Adrenal gland (tissue), 5 donors: ENCODE measurements at regions not wholly inside any gene's neighbourhood (a gene's known extent, or its start where the extent isn't known, plus 50 kb on each side); places are given as distances from the start of the nearest gene placed in this dataset.

ENCODE experiments used
- POLR2A ChIP-seq, 2 donors: fragments of 450-650 bp; IDR thresholded peaks; one replicate each; pipeline ENCODE4 v1.6.1; 2017; ENCODE audit warnings: antibody characterized with exemption in 2 of 2, mild to moderate bottlenecking in 2 of 2, moderate library complexity in 1 of 2
- TF ChIP-seq, protein P1 (sequence below), 6 experiments: fragments of 450-650 bp in 4 of 6; fragments of 200-600 bp in 2 of 6; sonication (generic) in 1 of 6; IDR thresholded peaks; 1 replicate in 5 of 6; 2 replicates in 1 of 6; pipeline versions ENCODE4 v1.5.1 to v1.8.0; 2016 to 2021; ENCODE audit warnings: antibody characterized with exemption in 6 of 6, mild to moderate bottlenecking in 2 of 6, moderate library complexity in 1 of 6
- donor health status: DM: no; HTN: no; CAD: no.

DNA sequence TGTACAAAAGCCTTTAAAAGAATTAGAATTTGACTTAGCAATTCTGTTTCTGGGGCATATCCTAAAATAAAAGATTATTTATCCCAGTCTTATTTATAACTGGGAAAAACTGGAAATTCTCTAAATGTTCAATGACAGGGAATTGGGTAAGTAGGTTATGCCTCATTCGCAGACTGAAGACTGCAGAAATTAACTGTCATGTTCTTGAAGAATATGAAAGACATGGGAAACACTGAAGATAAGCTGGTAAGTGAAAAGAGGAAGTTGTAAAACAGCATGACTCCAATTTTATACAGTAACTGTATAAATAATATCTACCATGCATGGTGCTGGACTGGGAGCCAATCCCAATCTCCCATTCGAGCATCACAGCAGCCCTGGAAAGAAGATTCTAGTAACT is 50.6 kb upstream of the SLC2A1 start:
- no peak for TF ChIP-seq POLR2A (IDR thresholded peaks at IDR 0.05)
- TF ChIP-seq, protein P1, sequence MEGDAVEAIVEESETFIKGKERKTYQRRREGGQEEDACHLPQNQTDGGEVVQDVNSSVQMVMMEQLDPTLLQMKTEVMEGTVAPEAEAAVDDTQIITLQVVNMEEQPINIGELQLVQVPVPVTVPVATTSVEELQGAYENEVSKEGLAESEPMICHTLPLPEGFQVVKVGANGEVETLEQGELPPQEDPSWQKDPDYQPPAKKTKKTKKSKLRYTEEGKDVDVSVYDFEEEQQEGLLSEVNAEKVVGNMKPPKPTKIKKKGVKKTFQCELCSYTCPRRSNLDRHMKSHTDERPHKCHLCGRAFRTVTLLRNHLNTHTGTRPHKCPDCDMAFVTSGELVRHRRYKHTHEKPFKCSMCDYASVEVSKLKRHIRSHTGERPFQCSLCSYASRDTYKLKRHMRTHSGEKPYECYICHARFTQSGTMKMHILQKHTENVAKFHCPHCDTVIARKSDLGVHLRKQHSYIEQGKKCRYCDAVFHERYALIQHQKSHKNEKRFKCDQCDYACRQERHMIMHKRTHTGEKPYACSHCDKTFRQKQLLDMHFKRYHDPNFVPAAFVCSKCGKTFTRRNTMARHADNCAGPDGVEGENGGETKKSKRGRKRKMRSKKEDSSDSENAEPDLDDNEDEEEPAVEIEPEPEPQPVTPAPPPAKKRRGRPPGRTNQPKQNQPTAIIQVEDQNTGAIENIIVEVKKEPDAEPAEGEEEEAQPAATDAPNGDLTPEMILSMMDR (IDR thresholded peaks at IDR 0.05) = no peak
